A673 (cell line): ENCODE measurements at regions not wholly inside any gene's neighbourhood (a gene's known extent, or its start where the extent isn't known, plus 50 kb on each side); places are given as distances from the start of the nearest gene placed in this dataset.
"Not testable (repeated sequence)": the region's sequence is repeated elsewhere in the genome, so short reads cannot be mapped to it uniquely, and the experiment has no call there.

Experiments used
- BruUV-seq: library from RNA; stranded (reverse); fragments of 400-500 nt; replicated peaks from 2 replicates; lab custom pipeline; 2021; lab: Mats Ljungman, UMichigan
- CTCF ChIA-PET: fragments of 300-600 bp; sonication (Branson Sonifier 250); formaldehyde crosslinking; loops from one replicate; lab custom pipeline; 2022; ENCODE audit warnings: antibody characterized with exemption; lab: Charles Lee
- POLR2A ChIA-PET: fragments of 300-600 bp; sonication (Branson Sonifier 250); formaldehyde crosslinking; loops from one replicate; lab custom pipeline; 2022; ENCODE audit warnings: antibody characterized with exemption; ENCODE audit not compliant: low non-redundant PET; lab: Charles Lee
- DNase-seq: peaks from one replicate; pipeline ENCODE4 v3.0.0-alpha.2; 2015; ENCODE audit warnings: low spot score
- H3K27ac ChIP-seq: fragments of 200-600 bp; sonication (generic); 2 replicates; pipeline ENCODE4 v1.5.1; 2016; ENCODE audit warnings: mixed run types, low read depth, mild to moderate bottlenecking, mixed read lengths, antibody characterized with exemption, low read length; ENCODE audit not compliant: poor library complexity, severe bottlenecking
- H3K27me3 ChIP-seq: fragments of 200-600 bp; sonication (generic); replicated peaks from 2 replicates; pipeline ENCODE4 v1.6.1; 2017; ENCODE audit warnings: mixed run types, low read depth, mild to moderate bottlenecking, mixed read lengths, antibody characterized with exemption, low read length; ENCODE audit not compliant: insufficient read depth, poor library complexity
- H3K36me3 ChIP-seq: fragments of 200-600 bp; sonication (generic); 2 replicates; pipeline ENCODE4 v1.6.1; 2016; ENCODE audit warnings: mixed run types, mild to moderate bottlenecking, mixed read lengths, antibody characterized with exemption, low read length; ENCODE audit not compliant: insufficient read depth, poor library complexity, severe bottlenecking
- H3K4me1 ChIP-seq: fragments of 200-600 bp; sonication (generic); 2 replicates; pipeline ENCODE4 v1.6.1; 2017; ENCODE audit warnings: mixed run types, mild to moderate bottlenecking, mixed read lengths, antibody characterized with exemption, low read length; ENCODE audit not compliant: insufficient read depth, poor library complexity, severe bottlenecking
- H3K4me3 ChIP-seq: fragments of 200-600 bp; sonication (generic); 2 replicates; pipeline ENCODE4 v1.5.1; 2016; ENCODE audit warnings: low read depth, mixed run types, mild to moderate bottlenecking, mixed read lengths, low read length; ENCODE audit not compliant: poor library complexity, severe bottlenecking
- H3K9me3 ChIP-seq: fragments of 200-600 bp; sonication (generic); 2 replicates; pipeline ENCODE4 v1.6.1; 2016; ENCODE audit warnings: mixed run types, low read depth, mild to moderate bottlenecking, mixed read lengths, antibody characterized with exemption, low read length; ENCODE audit not compliant: poor library complexity, severe bottlenecking
- CTCF ChIP-seq: fragments of 300-800, 200-600 bp; sonication (generic); conservative IDR thresholded peaks from 2 replicates; pipeline ENCODE4 v1.5.1; 2017; ENCODE audit warnings: low read depth, mild to moderate bottlenecking, antibody characterized with exemption, low read length, moderate library complexity, mixed read lengths
- EZH2 ChIP-seq: fragments of 200-600 bp; sonication (generic); IDR thresholded peaks from 2 replicates; pipeline ENCODE4 v1.6.1; 2017; ENCODE audit warnings: borderline replicate concordance, low read depth, mild to moderate bottlenecking, mixed read lengths, antibody characterized with exemption, low read length; ENCODE audit not compliant: poor library complexity, severe bottlenecking
- intact Hi-C: fragments of 100-400 bp; cut with micrococcal nuclease; formaldehyde crosslinking; loops from one replicate; pipeline ENCODE4 v1.10.0; 2022; ENCODE audit not compliant: unreplicated experiment

GRCh38 chr12:19916196-19916753 lies 452.1 kb upstream of the PDE3A start:
- Histone ChIP-seq H3K9me3 (no peaks in the 10 kb centered on the region), H3K4me1 (no peaks in the 10 kb centered on the region), H3K36me3 (no peaks in the 10 kb centered on the region), H3K27me3 (no peaks in the 10 kb centered on the region), H3K27ac (no peak overlapping the region), H3K4me3 (no peak overlapping the region)
- no TSS peak for BruUV-seq
- DNase-seq: no peak
- intact Hi-C loops: loop anchor here (10.0 kb wide), 1 partner anchor 299 kb away; no protein-coding TSS in a partner anchor
- ChIA-PET POLR2A (no interaction called here), CTCF (interaction anchor here (0.7 kb wide), 1 partner anchor 54 kb away, joined by 12 read pairs; no protein-coding TSS in a partner anchor)
- TF ChIP-seq CTCF (no peak), EZH2 (no peak)

GRCh38 chr12:19916974-19917373 lies 451.4 kb upstream of the PDE3A start:
- no peak for DNase-seq
- no TSS peak for BruUV-seq
- intact Hi-C loops: loop anchor here (10.0 kb wide), 1 partner anchor 298 kb away; no protein-coding TSS in a partner anchor

GRCh38 chr12:19921716-19922115 lies 446.6 kb upstream of the PDE3A start:
- intact Hi-C loops, BruUV-seq, H3K4me1 ChIP-seq, POLR2A ChIA-PET, CTCF ChIA-PET, H3K27me3 ChIP-seq, H3K27ac ChIP-seq, H3K4me3 ChIP-seq, H3K9me3 ChIP-seq, H3K36me3 ChIP-seq, DNase-seq: not testable (repeated sequence)

More at GRCh38 chr12:19916974-19917373, 451.4 kb upstream of the PDE3A start:
- ChIA-PET POLR2A (no interaction called here), CTCF (no interaction called here)
- Histone ChIP-seq H3K27me3 (no peaks in the 10 kb centered on the region), H3K4me3 (no peak overlapping the region), H3K9me3 (no peaks in the 10 kb centered on the region), H3K36me3 (no peaks in the 10 kb centered on the region), H3K27ac (no peak overlapping the region), H3K4me1 (no peaks in the 10 kb centered on the region)
- TF ChIP-seq EZH2: no peak
- no peak for TF ChIP-seq CTCF

GRCh38 chr12:19922717-19923116 lies 445.6 kb upstream of the PDE3A start:
- Histone ChIP-seq H3K4me3 (no peak overlapping the region), H3K4me1 (no peaks in the 10 kb centered on the region), H3K36me3 (no peaks in the 10 kb centered on the region), H3K27ac (no peak overlapping the region), H3K9me3 (no peaks in the 10 kb centered on the region), H3K27me3 (peaks cover 5% of the 10 kb centered on the region)
- ChIA-PET CTCF (no interaction called here), POLR2A (no interaction called here)
- no peak for DNase-seq
- no TSS peak for BruUV-seq
- TF ChIP-seq CTCF: no peak
- no peak for TF ChIP-seq EZH2
- intact Hi-C loops: no loop called here
